ENCODE measurements at regions not wholly inside any gene's neighbourhood (a gene's known extent, or its start where the extent isn't known, plus 50 kb on each side); places are given as distances from the start of the nearest gene placed in this dataset.
A peak's percentile ranks its signal among the peaks of the same experiment; 100 is the strongest.
"Not testable (repeated sequence)": the region's sequence is repeated elsewhere in the genome, so short reads cannot be mapped to it uniquely, and the experiment has no call there.

DNA sequence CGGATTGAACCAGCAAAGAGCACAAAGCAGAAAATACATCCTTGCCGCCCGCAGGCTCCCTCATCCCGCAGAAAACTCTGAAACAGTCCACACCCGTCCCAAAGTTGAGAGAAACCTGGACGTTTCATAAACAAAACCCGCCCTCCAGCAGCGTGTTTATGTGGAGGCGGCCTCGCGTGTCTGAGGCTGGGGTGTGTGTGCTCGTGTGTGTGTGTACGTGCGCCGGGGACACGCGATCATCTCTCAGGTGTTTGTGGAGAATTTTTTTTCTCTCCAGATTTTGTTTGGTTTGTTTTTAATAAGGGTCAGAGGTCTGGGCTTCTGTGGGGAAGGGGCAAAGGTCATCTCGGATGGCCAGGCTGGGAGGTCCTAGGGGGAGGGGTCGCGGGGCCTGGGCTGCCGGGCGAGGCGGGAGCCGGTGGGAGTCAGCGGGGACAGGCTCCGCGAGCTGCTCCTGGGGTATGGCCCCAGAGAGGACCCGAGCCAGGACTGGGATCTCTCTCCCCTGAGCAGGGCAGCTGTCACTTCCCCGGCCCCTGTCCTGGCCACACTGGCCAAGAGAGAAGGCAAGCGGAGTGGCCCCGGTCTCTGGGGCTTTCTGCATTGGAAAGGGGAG, 206.4 kb downstream of the C9orf50 start:
- DNase-seq: no peak

DNA sequence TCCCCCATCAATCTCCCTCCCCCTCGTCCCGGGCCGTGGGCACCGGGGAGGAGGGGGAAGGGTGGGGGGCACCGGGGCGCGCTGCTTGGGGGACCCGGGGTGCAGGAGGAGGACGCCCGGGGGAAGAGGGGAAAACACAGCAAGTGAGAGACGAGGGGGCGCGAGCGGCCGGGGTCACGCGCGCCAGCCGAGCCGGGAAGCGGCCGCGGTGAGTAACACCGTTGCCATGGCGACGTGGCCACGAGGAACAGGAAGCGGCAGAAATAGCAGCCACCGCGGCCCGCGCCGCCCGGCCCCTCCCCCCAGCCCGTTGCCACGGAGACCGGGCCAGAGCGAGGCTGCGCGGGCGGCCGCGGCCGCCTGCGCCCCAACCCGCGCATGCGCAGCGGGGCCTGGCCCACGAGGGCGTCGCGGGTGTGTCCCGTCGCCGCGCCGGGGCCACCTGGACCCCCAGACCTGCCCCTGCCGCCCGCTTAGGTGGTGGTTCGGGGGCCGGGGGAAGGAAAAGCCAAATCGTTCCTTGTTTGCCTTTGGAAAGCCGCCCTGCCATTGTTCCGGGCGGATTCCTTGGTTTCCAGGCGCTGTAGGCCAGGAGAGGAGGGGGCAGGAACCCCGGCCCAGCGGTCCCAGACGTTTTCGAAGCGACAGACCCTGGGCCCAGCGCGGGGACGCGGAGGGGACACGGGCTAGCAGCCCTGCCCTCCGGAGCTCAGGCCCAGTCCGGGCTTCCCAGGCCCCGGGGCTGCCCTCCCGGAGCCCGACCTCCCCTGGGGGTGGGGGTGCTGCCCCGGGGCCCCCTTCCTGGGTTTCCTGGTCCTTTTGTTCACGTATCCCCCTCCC, 207.1 kb downstream of the C9orf50 start:
- peak; percentile 98 for DNase-seq

DNA sequence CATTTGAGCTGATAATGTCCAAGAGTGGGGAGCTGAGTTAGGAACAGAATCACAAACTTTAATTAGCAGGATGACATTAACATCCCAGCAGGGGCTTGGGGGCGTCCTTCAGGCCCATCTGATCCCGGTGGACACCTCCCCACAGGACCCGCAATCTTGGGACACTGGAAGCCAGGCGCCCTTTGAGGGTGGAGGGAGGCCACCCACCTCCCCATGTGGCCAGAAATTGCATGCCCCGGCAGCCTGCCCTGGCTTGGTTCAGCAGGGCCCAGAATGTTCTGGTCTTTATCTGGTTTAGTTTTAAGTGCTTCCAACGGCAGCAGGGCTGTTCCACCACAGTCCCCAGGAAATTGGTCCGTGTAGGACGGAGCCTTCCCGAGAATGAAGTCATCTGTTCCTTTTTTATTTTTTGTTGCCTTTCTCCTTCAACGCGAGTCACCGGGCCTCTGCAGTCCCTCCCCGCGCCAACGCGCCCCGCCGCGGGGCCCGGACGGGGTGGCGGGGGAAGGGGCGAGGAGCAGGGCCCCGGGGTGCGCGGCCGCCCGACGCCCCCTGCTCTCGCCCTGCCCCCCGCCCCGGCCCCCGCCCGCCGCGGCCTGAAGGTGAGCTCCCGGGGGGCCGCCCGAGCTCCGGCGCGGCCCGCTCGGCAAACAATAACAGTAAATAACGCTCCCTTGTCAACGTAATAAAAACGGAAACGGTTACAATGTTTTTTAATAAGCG, 207.9 kb downstream of the C9orf50 start:
- DNase-seq: peak; percentile 86

DNA sequence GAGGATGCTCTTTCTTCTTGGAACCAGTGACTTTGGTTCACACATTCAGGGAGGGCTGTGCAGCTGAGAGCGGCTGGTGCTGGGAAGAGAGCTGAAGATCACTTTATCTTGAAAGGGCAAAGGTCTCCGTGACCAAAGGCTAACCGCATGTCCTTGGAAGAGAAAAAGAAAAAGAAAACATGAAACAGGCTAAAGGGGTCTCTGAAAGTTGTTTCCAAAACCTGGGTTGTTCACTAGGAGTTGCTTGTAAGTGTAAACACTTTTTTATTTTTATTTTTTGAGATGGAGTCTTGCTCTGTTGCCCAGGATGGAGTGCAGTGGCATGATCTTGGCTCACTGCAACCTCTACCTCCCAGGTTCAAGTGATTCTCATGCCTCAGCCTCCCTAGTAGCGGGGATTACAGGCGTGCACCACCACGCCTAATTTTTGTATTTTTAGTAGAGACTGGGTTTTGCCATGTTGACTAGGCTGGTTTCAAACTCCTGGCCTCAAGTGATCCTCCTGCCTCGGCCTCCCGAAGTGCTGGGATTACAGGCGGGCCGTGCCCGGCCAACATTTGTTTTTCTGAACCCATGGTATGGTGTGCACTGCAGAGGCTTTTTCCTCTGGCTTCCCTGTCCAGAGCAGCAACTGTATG, 208.6 kb downstream of the C9orf50 start:
- not testable (repeated sequence) for DNase-seq

DNA sequence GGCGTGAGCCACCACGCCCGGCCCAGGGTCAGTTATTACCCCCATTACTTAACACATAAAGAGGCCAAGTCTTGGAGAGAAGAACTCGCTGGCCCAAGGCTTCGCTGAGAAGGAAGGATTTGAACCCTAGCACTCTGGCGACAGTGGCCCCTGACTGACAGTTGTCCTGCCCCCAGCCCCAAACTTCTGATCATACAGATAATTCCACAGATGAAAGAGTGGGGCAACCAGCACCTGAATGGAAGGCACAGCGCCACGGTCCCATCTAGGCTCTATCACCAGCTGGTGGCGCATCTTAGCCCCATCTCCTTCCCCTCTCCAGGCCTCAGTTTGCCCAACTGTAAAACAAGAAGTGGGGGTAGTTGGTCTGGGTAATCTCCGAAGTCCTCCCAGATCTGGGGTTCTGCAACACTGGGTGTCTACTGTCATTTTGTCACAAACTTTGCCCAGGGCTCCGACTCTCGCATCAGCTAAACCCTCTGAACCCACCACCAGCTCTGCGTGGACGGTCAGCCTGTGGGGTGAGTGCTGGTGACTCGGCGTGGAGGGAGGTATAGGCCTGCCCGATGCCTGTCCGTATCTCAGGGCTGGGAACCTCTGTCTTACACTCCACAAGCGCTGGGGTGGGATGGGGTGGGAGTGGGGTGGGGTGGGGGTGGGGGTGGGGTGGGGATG, 209.3 kb downstream of the C9orf50 start:
- DNase-seq: no peak

DNA sequence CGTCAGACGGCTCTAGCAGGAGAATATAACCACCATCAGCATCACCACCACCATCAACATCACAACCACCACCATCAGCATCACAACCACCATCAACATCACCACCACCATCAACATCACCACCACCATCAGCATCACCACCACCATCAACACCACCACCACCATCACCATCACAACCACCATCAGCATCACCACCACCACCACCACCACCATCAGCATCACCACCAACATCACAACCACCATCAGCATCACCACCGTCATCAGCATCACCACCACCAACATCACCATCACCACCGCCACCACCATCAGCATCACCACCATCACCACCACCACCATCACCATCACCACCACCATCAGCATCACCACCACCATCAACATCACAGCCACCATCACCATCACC, 210.7 kb downstream of the C9orf50 start:
- no peak for DNase-seq

DNA sequence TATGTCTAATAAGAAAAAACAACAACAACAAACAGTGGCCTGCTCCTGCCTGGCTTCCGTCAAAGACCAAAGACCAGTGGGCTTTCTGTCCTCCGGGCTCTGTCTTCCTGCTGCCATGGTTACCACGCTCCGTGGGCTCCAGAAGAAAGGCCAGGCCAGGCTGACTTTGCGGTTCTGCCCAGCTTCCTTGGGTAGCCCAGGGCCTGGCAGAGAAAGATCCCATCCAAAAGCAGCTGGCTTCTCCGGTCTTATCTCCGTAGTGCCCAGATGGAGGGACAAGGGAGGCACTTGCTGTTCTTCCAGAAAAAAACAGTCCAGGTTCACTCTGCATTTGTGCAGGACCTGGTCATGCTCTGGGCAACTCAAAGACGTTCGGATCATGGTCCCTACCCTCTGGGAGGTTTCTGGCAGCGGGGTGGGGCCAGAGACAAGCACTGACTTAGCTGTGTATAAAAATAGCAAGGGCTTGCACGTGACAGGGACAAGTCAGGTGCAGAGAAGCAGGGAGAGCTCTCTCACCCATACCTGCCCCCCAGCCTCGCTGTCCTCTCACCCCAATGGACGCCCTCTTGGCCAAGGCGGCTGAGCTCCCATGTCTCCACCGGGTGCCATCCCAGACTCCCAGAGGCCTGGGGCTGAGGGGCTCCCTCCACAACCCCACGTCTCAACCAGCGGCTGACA, 212.2 kb downstream of the C9orf50 start:
- DNase-seq: no peak

DNA sequence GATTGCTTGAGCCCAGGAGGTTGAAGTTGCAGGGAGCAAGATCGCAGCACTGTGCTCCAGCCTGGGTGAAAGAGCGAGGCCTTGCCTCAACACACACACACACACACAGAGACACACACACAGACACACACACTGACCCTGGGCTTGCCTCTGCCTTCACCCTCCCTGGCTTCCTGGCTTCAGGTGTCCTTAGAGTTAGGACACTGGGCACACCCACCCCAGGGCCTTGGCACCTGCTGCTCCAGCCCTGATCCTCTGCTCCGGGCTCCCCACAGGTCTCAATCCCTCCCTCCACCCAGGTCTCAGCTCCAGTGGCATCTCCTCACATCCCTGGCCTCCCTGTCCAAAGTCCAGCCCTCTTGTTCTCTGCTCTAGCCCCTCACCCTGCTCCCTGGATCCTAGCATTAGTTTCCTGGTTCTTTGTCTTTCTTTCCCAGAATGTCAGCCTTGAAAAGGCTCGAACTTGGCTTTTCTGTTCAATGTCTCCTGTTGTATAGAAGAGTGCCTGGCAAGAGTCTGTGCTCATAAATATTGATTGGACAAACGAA, 212.9 kb downstream of the C9orf50 start:
- DNase-seq: no peak

DNA sequence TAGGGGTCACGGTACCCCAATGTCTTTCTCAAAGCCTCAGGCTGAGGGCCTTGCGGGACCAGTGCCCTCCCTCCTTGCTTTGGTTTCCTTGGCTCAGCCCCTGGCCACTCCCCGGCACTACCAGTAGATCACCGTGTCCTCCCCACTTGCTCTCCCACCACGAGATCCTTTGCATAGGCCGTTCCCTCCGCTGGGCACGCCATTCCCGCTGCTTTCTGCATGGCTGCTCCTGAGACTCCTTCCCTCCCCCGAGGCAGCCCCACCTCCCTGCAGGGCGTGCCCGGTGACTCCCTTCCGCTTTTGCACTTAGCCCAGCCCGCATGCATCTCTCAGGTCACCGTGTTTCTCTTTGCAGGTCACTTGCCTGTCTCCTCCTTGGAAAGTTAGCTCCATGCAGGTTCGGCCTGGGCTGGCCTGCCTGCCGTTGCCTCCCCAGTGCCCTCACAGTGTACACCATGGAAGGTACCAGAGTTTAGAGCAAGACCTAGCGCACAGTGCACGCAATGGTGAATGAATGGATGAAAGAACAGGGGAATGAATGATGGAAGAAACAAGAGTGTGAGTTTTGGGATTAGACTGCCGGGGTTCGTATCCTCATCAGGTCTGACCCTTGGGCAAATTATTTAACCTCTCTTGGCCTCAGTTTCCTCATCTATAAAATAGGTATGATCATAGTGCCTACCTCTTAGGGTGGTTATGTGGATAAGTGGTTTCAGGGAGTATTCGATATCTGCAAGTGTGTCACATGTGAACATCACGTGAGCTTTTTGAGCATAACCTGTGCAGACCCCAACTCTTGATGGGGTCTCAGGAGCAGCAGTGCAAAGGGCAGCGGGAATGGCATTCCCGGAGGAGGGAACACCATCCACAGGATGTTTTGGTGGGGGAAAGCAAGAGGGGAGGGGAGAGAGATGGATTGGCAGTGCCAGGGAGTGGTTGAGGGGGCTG, 214.3 kb downstream of the C9orf50 start:
- DNase-seq: no peak

DNA sequence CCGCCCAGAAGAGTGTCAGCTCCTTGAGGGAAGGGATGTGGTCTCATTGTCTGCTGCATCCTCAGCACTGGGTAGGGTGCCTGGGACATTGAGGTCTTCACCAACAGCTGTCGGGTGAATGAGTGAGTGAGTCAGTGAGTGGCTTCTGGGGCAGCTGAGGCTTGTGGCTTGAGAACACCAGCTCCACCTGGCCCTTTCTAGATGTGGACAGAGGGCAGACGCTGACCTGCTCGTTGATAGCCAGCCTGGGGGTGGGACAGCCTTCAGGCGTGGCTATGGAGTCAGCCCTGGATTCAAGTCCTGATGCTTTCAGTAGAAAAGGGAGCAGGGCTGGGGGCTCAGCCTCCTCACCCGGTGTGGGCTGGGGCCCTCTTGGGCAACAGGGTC, 215.1 kb downstream of the C9orf50 start:
- DNase-seq: no peak

DNA sequence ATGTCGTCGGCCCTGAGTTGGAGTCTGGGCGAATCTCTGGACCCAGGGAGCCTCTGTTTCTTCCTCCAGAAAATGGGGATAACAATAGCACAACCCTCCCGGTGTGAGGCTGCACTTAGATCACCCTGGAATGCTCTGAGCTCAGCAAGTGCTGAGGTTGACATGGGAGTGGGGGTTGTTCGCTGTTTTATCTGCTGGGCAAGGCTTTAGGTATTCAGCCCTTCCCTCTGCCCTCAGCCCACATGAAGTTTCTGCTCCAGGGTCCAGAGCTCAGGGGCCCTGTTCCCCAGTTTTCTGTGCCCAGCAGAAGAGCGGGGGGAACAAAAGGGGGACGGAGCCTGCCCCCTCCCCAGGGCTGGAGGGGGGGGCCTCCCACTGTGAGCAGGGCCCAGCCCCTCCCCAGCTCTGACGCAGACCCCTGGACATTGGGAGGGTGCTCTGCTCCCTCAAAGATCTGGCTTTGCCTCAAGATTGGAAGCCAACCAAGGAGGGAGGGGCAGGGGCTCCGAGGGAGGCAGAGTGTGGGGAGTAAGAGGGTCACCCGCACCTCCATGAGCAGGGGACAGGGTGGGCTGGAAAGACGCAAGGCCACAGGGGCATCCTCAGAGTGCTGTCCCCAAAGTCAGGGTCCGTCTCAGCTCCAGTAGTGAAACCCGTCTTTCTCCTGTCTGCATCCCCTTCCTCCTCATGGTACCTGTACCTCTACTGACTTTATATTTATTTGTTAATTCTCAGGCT, 215.6 kb downstream of the C9orf50 start:
- DNase-seq: no peak

DNA sequence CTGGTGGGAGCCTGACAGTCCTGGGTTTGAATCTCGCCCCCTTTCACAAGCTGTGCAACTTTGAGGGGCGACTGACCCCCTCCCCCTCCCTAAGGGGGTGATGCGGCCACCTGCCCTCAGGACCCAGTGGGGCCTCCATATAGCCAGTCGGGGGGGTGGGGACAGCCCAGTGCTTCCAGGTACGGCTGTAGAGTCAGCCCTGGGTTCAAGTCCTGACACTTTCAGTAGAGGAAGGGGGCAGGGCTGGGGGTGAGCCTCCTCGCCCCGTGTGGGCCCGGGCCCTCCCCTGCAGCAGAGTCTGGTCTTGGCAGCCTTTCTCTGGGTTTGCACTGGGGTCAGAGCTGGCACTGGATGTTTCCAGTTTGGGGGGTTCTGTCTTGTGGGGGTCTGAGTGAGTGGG, 216.3 kb downstream of the C9orf50 start:
- DNase-seq: no peak

DNA sequence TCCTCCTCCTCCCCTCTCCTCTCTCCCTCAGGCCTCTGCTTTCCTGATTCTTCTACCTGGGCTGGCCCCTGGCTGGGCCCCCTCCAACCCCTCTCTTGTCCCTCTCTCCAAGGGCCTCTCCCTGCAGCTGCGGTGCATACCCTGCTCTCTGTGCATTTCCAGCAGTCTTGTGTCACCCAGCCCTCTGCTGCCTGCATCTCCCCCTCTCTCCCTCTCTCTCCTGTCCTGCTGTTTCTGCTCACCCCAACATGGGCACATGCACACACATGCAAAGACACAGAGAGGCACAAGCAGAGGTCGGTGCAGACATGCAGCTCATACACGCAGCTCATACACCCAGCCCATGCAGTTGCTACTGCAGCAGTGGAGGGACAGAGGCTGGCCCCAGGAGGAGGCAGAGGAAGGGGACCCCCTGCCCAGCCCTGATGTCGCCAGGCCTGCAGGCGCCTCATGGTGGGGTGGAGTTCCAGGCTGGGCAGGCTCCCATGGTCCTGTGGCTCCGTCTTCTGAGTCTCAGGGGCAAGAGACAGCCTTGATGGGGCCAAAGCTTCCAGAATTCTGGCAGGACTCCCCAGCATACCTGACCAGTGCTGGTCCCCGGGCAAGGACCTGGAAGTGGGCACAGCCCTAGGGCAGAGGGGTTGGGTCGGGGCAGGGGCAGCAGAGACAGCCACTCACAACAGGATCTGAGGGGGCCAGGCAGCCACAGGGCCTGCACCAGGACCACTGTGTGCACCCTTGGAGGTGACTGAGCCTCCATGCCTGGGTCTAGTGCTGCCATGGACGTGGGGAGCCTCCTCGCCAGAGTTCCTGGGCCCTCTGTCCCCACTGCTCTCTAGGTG, 216.9 kb downstream of the C9orf50 start:
- DNase-seq: no peak

DNA sequence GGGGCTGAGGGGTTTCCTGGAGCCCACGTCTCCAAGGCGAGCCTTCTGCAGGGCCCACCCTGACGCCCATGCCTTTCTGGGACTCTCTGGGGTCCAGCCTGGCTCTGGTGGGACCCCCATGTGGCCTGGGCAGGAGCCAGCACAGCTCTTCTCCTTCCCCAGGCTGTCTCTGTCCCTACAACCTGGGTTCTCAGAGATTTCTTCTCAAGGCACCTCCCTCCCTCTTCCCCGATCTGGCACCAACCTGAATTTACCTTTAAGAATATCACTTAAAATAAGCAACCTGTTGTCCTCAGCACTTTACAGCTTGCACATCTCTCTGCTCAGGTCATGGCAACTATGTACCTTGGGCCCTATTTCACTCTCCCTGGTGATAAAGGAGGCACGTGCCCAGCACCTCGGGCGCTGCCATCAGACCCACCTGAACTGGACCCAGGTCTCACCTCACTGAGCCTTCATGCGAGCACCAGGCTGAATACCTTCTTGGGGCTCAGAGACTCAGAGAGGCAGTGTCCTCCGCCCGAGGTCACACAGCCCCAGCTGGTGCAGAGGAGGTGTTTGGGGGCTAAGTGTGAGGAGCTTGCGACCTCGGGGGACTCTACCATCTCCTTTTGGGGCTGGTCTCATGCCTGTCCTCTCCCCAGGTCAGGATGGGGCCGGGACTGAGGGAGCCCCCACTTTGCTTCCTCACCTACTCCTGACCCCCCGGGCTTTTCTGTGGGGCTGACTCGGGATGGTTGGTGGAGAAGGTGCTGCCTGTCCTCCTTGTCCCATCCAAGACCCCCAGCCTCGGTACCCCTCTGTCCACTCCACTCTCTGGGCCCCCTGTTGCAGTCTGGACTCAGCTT, 217.7 kb downstream of the C9orf50 start:
- DNase-seq: no peak

DNA sequence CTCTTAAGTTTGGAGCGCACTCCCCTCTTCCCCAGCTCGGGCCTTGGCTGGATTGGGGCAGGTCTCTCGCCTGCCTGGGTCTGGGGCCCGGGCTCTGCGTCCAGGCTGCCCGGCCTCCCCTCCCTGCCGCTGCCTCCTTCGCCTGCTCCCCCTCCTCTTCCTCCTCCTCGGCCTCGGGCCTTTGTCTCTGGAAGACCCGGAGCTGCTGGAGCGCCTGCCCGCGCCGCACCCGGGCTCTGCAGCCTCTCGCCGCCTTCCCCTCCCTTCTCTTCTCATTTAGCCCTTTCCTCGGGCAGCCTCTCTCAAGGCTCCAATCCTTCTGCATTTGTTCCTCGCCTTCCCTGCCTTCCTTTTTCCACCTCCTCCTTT, 218.5 kb downstream of the C9orf50 start:
- DNase-seq: no peak

DNA sequence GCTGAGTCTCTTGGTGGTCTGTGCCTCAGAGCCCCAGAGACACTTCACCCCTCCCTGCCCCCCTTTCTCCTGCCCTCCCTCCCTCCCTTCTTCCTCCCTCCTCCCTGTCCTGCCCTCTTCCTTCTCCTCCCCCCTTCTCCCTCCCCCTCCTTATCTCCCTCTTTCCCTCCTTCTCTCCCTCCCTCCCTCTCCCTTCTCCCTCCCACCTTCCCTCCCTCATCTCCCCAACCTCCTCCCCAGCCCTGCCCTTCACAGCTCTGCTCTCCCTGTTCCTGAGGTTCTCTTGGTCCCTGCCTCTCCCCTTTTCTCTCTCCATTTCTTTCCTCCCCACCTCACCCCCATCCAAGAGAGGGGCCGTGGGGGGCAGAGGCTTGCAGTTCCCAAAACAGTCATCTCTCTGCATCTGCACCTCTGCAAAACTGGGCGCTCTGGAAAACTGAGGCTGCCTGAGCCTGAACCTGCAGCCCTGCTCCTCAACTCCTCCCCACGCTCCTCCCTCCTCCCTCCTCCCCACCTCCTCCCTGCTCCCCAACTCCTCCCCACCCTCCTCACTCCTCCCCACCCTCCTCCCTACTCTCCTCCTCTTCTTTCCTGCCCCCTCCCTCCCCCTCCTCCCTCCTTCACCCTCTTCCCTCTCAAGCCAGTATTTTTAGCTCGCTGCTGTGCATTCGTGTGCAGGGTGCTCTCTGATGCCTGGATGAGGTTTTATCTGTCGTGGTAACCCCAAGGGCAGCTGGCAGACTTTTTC, 219.1 kb downstream of the C9orf50 start:
- DNase-seq: no peak
